ENCODE measurements at regions not wholly inside any gene's neighbourhood (a gene's known extent, or its start where the extent isn't known, plus 50 kb on each side); places are given as distances from the start of the nearest gene placed in this dataset.

DNA sequence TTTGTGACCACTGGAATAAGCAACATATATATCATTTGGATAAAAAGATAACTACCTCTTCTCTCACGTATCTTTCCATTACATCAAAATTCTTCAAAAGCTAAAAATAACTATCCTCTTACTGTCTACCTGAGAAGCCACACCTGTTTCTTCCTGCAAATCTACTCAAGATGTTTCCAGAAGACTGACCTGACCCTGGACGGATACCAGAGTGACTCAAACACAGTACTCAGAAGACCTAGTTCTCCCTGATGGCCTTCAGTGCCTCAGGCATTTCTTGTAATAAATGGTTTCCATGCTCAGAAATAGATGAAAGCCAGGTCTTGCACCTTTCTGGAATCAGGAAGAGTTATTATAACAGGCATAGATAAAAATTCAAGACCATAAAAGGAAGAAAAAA is 245.9 kb upstream of the PIK3R1 start:
- H3K4me3 ChIP-seq, result no peak overlapping the region
- in situ Hi-C loops (cut with MboI; ENCODE audit: low sequenced_read_pairs), result no loop called here
- H3K27me3 ChIP-seq (ENCODE audit: low read depth), result no peaks in the 10 kb centered on the region
- no peaks in the 10 kb centered on the region for H3K36me3 ChIP-seq (replicated peaks)
- H3K9me3 ChIP-seq, result no peaks in the 10 kb centered on the region
- DNase-seq (ENCODE audit: low spot score in 2 of 2), result no peak
- no peaks in the 10 kb centered on the region for H3K4me1 ChIP-seq

DNA sequence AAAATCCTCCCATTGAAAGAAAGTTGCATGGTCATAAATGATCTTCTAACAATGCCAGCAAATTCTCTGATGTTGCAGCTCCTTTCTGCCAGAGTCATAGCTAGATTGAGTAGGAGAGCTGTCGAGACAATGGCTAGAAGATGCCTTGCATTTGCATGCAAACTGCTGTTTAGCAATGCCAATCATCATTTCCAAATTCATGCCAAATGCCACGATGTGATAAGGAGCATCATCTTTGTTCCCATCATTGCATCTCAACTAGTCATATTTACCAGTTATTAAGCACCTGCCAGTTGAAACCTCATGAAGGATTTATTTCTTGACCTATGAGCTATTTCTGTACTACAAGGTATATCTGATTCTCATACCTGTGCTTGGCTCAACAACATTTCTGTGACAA is 246.4 kb upstream of the PIK3R1 start:
- DNase-seq (ENCODE audit: low spot score in 2 of 2), result no peak
- Histone ChIP-seq H3K36me3 (replicated peaks) (no peaks in the 10 kb centered on the region), H3K9me3 (no peaks in the 10 kb centered on the region), H3K27me3 (ENCODE audit: low read depth) (no peaks in the 10 kb centered on the region), H3K4me1 (no peaks in the 10 kb centered on the region), H3K4me3 (no peak overlapping the region)
- in situ Hi-C loops (cut with MboI; ENCODE audit: low sequenced_read_pairs), result no loop called here

GRCh38 chr5:67966712-67967111 is 248.8 kb upstream of the PIK3R1 start:
- Histone ChIP-seq H3K4me3 (no peak overlapping the region), H3K36me3 (replicated peaks) (no peaks in the 10 kb centered on the region), H3K27me3 (ENCODE audit: low read depth) (no peaks in the 10 kb centered on the region), H3K4me1 (no peaks in the 10 kb centered on the region), H3K9me3 (no peaks in the 10 kb centered on the region)
- DNase-seq (ENCODE audit: low spot score in 2 of 2), result no peak
- in situ Hi-C loops (cut with MboI; ENCODE audit: low sequenced_read_pairs), result no loop called here

- Histone ChIP-seq H3K4me3 (no peak overlapping the region), H3K9me3 (no peaks in the 10 kb centered on the region), H3K27me3 (ENCODE audit: low read depth) (no peaks in the 10 kb centered on the region), H3K4me1 (no peaks in the 10 kb centered on the region), H3K36me3 (replicated peaks) (no peaks in the 10 kb centered on the region)
- in situ Hi-C loops (cut with MboI; ENCODE audit: low sequenced_read_pairs), result no loop called here
- no peak for DNase-seq (ENCODE audit: low spot score in 2 of 2)
These were observed 250.9 kb upstream of the PIK3R1 start for GRCh38 chr5:67964619-67965018.

DNA sequence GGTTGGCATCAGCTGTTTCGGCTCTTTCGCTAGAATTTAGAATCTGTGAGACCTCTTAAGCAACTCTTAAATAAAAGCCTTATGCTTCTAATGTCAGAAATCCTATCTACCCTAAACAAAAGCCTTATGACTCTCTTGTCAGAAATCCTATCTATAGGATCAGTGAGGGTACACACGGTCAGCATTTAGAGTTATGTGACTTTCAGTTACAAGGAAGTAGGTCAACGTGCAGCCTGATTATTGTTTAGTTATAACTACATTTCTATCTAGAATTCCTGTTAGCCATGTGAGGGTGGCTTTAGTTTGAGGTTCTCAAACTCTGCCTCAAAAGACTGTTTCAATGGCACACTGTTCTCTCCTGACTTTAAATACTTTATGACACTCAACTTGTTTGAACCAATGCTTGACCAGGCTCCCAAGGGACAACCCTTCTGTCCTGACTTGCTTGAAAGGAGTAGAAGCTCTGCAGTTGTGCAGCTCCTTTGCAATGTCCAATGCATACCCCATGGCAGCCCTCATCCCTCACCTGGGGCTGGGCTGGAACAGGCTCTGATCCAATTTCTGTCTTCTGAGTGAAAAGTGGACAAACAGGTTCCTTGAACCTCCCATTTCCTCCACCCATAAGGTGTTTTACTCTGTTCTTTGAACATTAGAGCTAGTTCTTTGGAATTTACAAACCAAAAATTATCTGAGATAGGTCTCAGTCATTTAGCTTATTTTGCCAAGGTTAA is 251.6 kb upstream of the PIK3R1 start:
- Histone ChIP-seq H3K9me3 (no peaks in the 10 kb centered on the region), H3K36me3 (replicated peaks) (no peaks in the 10 kb centered on the region), H3K4me1 (no peaks in the 10 kb centered on the region), H3K27me3 (ENCODE audit: low read depth) (no peaks in the 10 kb centered on the region), H3K4me3 (no peak overlapping the region)
- DNase-seq (ENCODE audit: low spot score in 2 of 2), result no peak
- in situ Hi-C loops (cut with MboI; ENCODE audit: low sequenced_read_pairs), result no loop called here

GRCh38 chr5:67960939-67961338 is 254.6 kb upstream of the PIK3R1 start:
- Histone ChIP-seq H3K9me3 (no peaks in the 10 kb centered on the region), H3K36me3 (replicated peaks) (no peaks in the 10 kb centered on the region), H3K4me1 (no peaks in the 10 kb centered on the region), H3K27me3 (ENCODE audit: low read depth) (no peaks in the 10 kb centered on the region), H3K4me3 (no peak overlapping the region)
- in situ Hi-C loops (cut with MboI; ENCODE audit: low sequenced_read_pairs), result no loop called here
- no peak for DNase-seq (ENCODE audit: low spot score in 2 of 2)

DNA sequence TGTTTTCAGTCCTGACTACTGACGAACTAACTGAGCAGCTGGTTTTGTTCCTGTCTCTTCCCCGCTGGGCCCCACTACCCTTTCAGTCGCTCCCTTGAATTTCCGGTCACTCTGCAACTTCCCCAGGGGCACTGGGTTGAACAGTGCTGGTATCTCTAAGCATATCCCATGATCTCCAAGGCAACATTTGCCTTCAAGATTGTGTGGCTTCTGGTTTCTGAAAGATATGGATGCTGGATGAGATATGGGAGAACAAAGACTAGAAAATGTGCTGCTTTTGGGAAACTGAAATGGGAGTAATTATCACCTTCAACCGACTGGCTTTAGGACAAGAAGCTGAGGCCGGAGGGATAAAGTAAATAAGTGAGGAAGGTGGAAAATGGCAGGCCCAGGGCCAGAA is 258.2 kb upstream of the PIK3R1 start:
- Histone ChIP-seq H3K36me3 (replicated peaks) (no peaks in the 10 kb centered on the region), H3K4me1 (no peaks in the 10 kb centered on the region), H3K27me3 (ENCODE audit: low read depth) (no peaks in the 10 kb centered on the region), H3K4me3 (no peak overlapping the region), H3K9me3 (no peaks in the 10 kb centered on the region)
- in situ Hi-C loops (cut with MboI; ENCODE audit: low sequenced_read_pairs), result no loop called here
- DNase-seq (ENCODE audit: low spot score in 2 of 2), result no peak

DNA sequence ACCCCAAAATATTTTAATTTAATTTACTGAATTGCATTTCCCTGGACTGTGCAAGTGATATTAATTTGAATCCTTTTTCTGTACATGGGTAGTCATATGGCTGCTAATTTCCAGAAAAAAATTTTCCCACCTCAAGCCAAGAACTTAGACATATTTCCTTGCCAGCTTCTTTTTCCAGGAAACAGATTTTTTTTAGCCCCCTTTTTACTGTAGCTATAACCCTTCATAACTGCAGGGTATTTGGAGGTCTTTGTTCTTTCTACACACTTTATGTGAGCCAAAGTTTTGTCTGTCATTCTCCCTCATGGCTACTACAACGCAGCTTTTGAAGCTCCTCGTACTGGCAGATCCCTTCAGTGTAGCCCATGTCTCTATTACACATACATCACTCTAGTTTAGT is 261.2 kb upstream of the PIK3R1 start:
- no peaks in the 10 kb centered on the region for H3K36me3 ChIP-seq (replicated peaks)
- H3K27me3 ChIP-seq (ENCODE audit: low read depth), result no peaks in the 10 kb centered on the region
- H3K4me3 ChIP-seq, result no peak overlapping the region
- no peak for DNase-seq (ENCODE audit: low spot score in 2 of 2)
- in situ Hi-C loops (cut with MboI; ENCODE audit: low sequenced_read_pairs), result no loop called here
- no peaks in the 10 kb centered on the region for H3K9me3 ChIP-seq
- H3K4me1 ChIP-seq, result no peaks in the 10 kb centered on the region

DNA sequence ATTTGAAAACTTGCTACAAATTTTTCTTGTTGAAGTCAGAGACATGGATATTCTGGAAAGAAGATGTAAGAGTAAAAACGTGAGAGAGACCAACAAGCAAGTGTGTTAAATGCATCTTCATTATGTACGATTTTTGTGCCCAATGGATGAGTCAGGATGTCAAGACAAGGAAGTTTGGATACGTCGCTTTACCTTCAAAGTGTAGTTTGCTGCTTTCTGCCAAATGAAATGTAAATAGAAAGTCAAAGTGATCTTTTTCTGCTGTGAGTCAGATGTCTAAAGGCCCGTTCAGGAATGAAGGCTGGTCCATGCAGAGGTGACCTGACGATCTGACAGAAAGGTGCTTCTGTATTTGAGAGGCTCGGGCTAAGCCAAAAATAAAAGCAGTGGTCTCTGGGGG is 273.1 kb upstream of the PIK3R1 start:
- Histone ChIP-seq H3K4me1 (no peaks in the 10 kb centered on the region), H3K4me3 (no peak overlapping the region), H3K36me3 (replicated peaks) (no peaks in the 10 kb centered on the region), H3K27me3 (ENCODE audit: low read depth) (no peaks in the 10 kb centered on the region), H3K9me3 (no peaks in the 10 kb centered on the region)
- in situ Hi-C loops (cut with MboI; ENCODE audit: low sequenced_read_pairs), result no loop called here
- no peak for DNase-seq (ENCODE audit: low spot score in 2 of 2)

GRCh38 chr5:67941614-67942401 is 273.7 kb upstream of the PIK3R1 start:
- no peaks in the 10 kb centered on the region for H3K9me3 ChIP-seq
- H3K36me3 ChIP-seq (replicated peaks), result no peaks in the 10 kb centered on the region
- no peak for DNase-seq (ENCODE audit: low spot score in 2 of 2)
- no peak overlapping the region for H3K4me3 ChIP-seq
- no peaks in the 10 kb centered on the region for H3K4me1 ChIP-seq
- in situ Hi-C loops (cut with MboI; ENCODE audit: low sequenced_read_pairs), result no loop called here
- no peaks in the 10 kb centered on the region for H3K27me3 ChIP-seq (ENCODE audit: low read depth)

GRCh38 chr5:67935908-67936566 is 279.5 kb upstream of the PIK3R1 start:
- no peak for DNase-seq (ENCODE audit: low spot score in 2 of 2)
- in situ Hi-C loops (cut with MboI; ENCODE audit: low sequenced_read_pairs), result no loop called here

DNA sequence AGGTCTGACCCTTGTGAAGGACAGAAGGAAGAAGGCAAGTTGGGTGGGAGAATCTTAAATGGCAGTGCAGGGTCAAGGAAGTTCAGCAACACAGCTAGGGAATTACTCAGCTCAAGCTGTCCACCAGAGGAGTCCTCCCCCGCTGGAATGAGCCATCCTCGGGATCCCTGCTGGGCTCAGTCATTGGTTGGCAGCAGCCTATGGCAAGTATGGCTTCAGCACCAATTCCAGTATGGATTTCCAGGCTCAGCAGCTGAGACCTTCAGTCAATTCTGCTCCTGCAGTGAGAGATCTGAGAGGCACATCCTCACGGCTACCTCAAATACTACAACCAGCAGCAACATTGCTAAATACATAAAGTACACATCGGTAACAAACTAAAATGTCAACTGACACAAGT is 280.6 kb upstream of the PIK3R1 start:
- no peaks in the 10 kb centered on the region for H3K4me1 ChIP-seq
- in situ Hi-C loops (cut with MboI; ENCODE audit: low sequenced_read_pairs), result no loop called here
- no peaks in the 10 kb centered on the region for H3K27me3 ChIP-seq (ENCODE audit: low read depth)
- no peak overlapping the region for H3K4me3 ChIP-seq
- H3K36me3 ChIP-seq (replicated peaks), result no peaks in the 10 kb centered on the region
- H3K9me3 ChIP-seq, result no peaks in the 10 kb centered on the region
- no peak for DNase-seq (ENCODE audit: low spot score in 2 of 2)

More at GRCh38 chr5:67935908-67936566, 279.5 kb upstream of the PIK3R1 start:
- no peaks in the 10 kb centered on the region for H3K27me3 ChIP-seq (ENCODE audit: low read depth)
- H3K9me3 ChIP-seq, result no peaks in the 10 kb centered on the region
- no peaks in the 10 kb centered on the region for H3K36me3 ChIP-seq (replicated peaks)
- no peak overlapping the region for H3K4me3 ChIP-seq
- no peaks in the 10 kb centered on the region for H3K4me1 ChIP-seq

GRCh38 chr5:67925511-67925910 is 290.0 kb upstream of the PIK3R1 start:
- Histone ChIP-seq H3K9me3 (no peaks in the 10 kb centered on the region), H3K27me3 (ENCODE audit: low read depth) (no peaks in the 10 kb centered on the region), H3K4me3 (no peak overlapping the region), H3K4me1 (no peaks in the 10 kb centered on the region), H3K36me3 (replicated peaks) (no peaks in the 10 kb centered on the region)
- DNase-seq (ENCODE audit: low spot score in 2 of 2), result no peak
- in situ Hi-C loops (cut with MboI; ENCODE audit: low sequenced_read_pairs), result no loop called here

GRCh38 chr5:67921004-67921601 is 294.5 kb upstream of the PIK3R1 start:
- no peaks in the 10 kb centered on the region for H3K36me3 ChIP-seq (replicated peaks)
- no peak overlapping the region for H3K4me3 ChIP-seq
- no peaks in the 10 kb centered on the region for H3K27me3 ChIP-seq (ENCODE audit: low read depth)
- no peaks in the 10 kb centered on the region for H3K4me1 ChIP-seq
- in situ Hi-C loops (cut with MboI; ENCODE audit: low sequenced_read_pairs), result no loop called here
- no peaks in the 10 kb centered on the region for H3K9me3 ChIP-seq
- DNase-seq (ENCODE audit: low spot score in 2 of 2), result no peak

Data from HAP-1 (cell line).